HEK293 (cell line): ENCODE measurements at regions not wholly inside any gene's neighbourhood (a gene's known extent, or its start where the extent isn't known, plus 50 kb on each side); places are given as distances from the start of the nearest gene placed in this dataset.

Source experiments
- FEZF1 ChIP-seq: fragments of 450-650 bp; formaldehyde crosslinking; IDR thresholded peaks from 2 replicates; pipeline ENCODE4 v1.5.1; 2016; ENCODE audit warnings: missing biosample characterization, missing genetic modification characterization
- GLI2 ChIP-seq: fragments of 450-650 bp; formaldehyde crosslinking; IDR thresholded peaks from 2 replicates; pipeline ENCODE4; 2017; ENCODE audit warnings: missing biosample characterization, missing genetic modification characterization, low read depth, borderline replicate concordance
- KLF10 ChIP-seq: fragments of 450-650 bp; IDR thresholded peaks from 2 replicates; pipeline ENCODE4 v1.5.1; 2018; ENCODE audit warnings: missing biosample characterization, mild to moderate bottlenecking, missing genetic modification characterization
- OSR2 ChIP-seq: fragments of 450-650 bp; formaldehyde crosslinking; IDR thresholded peaks from 2 replicates; pipeline ENCODE4 v1.5.1; 2016; ENCODE audit warnings: missing biosample characterization, missing genetic modification characterization
- ZNF132 ChIP-seq: fragments of 450-650 bp; formaldehyde crosslinking; IDR thresholded peaks from 2 replicates; pipeline ENCODE4 v1.5.1; 2017; ENCODE audit warnings: missing biosample characterization, missing genetic modification characterization, borderline replicate concordance
- ZNF184 ChIP-seq: fragments of 450-650 bp; IDR thresholded peaks from 2 replicates; pipeline ENCODE4 v1.5.1; 2018; ENCODE audit warnings: missing biosample characterization, mild to moderate bottlenecking, missing genetic modification characterization
- ZNF221 ChIP-seq: fragments of 450-650 bp; formaldehyde crosslinking; IDR thresholded peaks from 2 replicates; pipeline ENCODE4 v1.5.1; 2017; ENCODE audit warnings: missing biosample characterization, missing genetic modification characterization, borderline replicate concordance
- ZNF335 ChIP-seq: fragments of 450-650 bp; formaldehyde crosslinking; conservative IDR thresholded peaks from 2 replicates; pipeline ENCODE4 v1.5.1; 2016; ENCODE audit warnings: missing biosample characterization, missing genetic modification characterization
- ZNF394 ChIP-seq: fragments of 450-650 bp; formaldehyde crosslinking; IDR thresholded peaks from 2 replicates; pipeline ENCODE4 v1.5.1; 2016; ENCODE audit warnings: missing biosample characterization, missing genetic modification characterization, mild to moderate bottlenecking, moderate library complexity, borderline replicate concordance
- ZNF423 ChIP-seq: fragments of 450-650 bp; formaldehyde crosslinking; IDR thresholded peaks from 2 replicates; pipeline ENCODE4 v1.5.1; 2016; ENCODE audit warnings: missing biosample characterization, missing genetic modification characterization
- ZNF510 ChIP-seq: fragments of 450-650 bp; formaldehyde crosslinking; IDR thresholded peaks from 2 replicates; pipeline ENCODE4 v1.5.1; 2018; ENCODE audit warnings: mild to moderate bottlenecking, missing genetic modification characterization, missing biosample characterization; ENCODE audit not compliant: insufficient replicate concordance
- ZNF529 ChIP-seq: fragments of 450-650 bp; formaldehyde crosslinking; IDR thresholded peaks from 2 replicates; pipeline ENCODE4 v1.5.1; 2017; ENCODE audit warnings: missing genetic modification characterization, missing biosample characterization; ENCODE audit not compliant: insufficient replicate concordance
- ZNF530 ChIP-seq: fragments of 450-650 bp; formaldehyde crosslinking; IDR thresholded peaks from 2 replicates; pipeline ENCODE4 v1.5.1; 2016; ENCODE audit warnings: low read depth, missing biosample characterization, missing genetic modification characterization
- ZNF560 ChIP-seq: fragments of 450-650 bp; formaldehyde crosslinking; IDR thresholded peaks from 2 replicates; pipeline ENCODE4 v1.5.1; 2017; ENCODE audit warnings: missing biosample characterization, missing genetic modification characterization, borderline replicate concordance
- ZNF624 ChIP-seq: fragments of 450-650 bp; formaldehyde crosslinking; IDR thresholded peaks from 2 replicates; pipeline ENCODE4 v1.5.1; 2017; ENCODE audit warnings: missing biosample characterization, missing genetic modification characterization
- ZNF629 ChIP-seq: fragments of 450-650 bp; formaldehyde crosslinking; IDR thresholded peaks from 2 replicates; pipeline ENCODE4 v1.5.1; 2017; ENCODE audit warnings: missing biosample characterization, missing genetic modification characterization
- ZNF664 ChIP-seq: fragments of 450-650 bp; formaldehyde crosslinking; IDR thresholded peaks from 2 replicates; pipeline ENCODE4 v1.5.1; 2016; ENCODE audit warnings: missing biosample characterization, missing genetic modification characterization
- ZNF837 ChIP-seq: fragments of 450-650 bp; formaldehyde crosslinking; IDR thresholded peaks from 2 replicates; pipeline ENCODE4 v1.5.1; 2016; ENCODE audit warnings: missing biosample characterization, missing genetic modification characterization
- TF ChIP-seq, protein P1 (sequence below): fragments of 450-650 bp; formaldehyde crosslinking; IDR thresholded peaks from 2 replicates; pipeline ENCODE4 v1.5.1; 2016; ENCODE audit warnings: missing biosample characterization, missing genetic modification characterization
- TF ChIP-seq, protein P2 (sequence below): fragments of 450-650 bp; formaldehyde crosslinking; IDR thresholded peaks from 2 replicates; pipeline ENCODE4 v1.5.1; 2017; ENCODE audit warnings: missing biosample characterization, missing genetic modification characterization
- TF ChIP-seq, protein P3 (sequence below): fragments of 450-650 bp; formaldehyde crosslinking; conservative IDR thresholded peaks from 2 replicates; pipeline ENCODE4 v1.5.1; 2016; ENCODE audit warnings: low read depth, missing biosample characterization, missing genetic modification characterization
- TF ChIP-seq, protein P4 (sequence below): fragments of 450-650 bp; formaldehyde crosslinking; IDR thresholded peaks from 2 replicates; pipeline ENCODE4 v1.5.1; 2016; ENCODE audit warnings: missing biosample characterization, missing genetic modification characterization
- TF ChIP-seq, protein P5 (sequence below): fragments of 450-650 bp; formaldehyde crosslinking; IDR thresholded peaks from 2 replicates; pipeline ENCODE4 v1.5.1; 2017; ENCODE audit warnings: missing biosample characterization, missing genetic modification characterization
- TF ChIP-seq, protein P6 (sequence below): fragments of 450-650 bp; formaldehyde crosslinking; IDR thresholded peaks from 2 replicates; pipeline ENCODE4 v1.5.1; 2016; ENCODE audit warnings: missing biosample characterization, missing genetic modification characterization

DNA sequence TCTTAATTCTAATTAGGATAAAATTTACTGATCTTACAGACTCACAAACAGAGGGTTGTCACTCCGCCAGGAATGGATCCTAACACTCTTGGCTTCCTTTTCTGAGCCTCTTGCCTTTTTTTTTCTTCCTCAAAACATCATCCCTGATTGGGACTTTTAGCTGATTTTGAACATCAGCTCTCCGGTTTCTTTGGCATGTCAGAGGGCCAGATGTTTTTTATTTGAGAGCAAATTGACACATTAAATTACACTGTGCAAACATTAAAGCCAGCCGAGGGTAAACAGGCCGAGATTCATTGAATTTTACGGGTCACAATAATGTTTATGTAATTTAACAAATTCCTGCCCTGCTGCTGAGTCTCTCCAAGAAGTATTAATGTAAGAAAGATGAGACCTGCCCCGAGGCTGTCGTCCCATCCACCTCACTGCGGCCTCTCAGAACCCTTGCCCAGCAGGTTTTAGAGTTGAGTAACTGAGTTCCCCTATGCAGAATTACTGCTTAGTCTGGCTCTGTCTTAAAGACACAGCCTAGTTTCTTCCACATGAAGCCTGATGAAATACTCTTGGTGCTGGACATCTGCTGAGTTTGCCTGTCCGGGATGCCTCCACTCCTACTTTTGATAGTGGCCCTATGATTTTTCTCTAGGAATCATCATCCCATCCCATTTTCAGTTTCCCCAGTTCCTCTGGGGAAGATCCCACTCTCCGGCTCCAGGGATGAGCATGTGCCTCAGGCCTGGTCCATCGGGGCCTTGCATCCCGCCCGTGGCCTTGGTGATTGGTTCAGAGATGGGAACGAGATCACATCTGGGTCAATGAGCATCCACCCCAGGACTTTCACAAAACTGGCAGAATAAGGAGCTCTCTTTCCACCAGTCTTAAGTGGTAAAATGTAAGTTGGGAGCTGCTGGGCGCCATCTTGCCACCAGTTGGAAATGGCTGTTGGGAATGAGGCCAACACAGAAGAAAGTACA, 226.6 kb upstream of the TLE3 start (continued):
- TF ChIP-seq, protein P1, sequence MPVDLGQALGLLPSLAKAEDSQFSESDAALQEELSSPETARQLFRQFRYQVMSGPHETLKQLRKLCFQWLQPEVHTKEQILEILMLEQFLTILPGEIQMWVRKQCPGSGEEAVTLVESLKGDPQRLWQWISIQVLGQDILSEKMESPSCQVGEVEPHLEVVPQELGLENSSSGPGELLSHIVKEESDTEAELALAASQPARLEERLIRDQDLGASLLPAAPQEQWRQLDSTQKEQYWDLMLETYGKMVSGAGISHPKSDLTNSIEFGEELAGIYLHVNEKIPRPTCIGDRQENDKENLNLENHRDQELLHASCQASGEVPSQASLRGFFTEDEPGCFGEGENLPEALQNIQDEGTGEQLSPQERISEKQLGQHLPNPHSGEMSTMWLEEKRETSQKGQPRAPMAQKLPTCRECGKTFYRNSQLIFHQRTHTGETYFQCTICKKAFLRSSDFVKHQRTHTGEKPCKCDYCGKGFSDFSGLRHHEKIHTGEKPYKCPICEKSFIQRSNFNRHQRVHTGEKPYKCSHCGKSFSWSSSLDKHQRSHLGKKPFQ: peak; percentile 58; the same call in 1 of the 2 replicates
- TF ChIP-seq ZNF510 (tag by site-specific recombination) (peak; percentile 7), ZNF335 (tag by site-specific recombination) (peak; percentile 22; the same call in 1 of the 2 replicates), ZNF184 (tag by site-specific recombination) (no peak), ZNF423 (no peak), ZNF629 (tag by site-specific recombination) (peak; percentile 40; the same call in 1 of the 2 replicates), OSR2 (peak; percentile 72), ZNF560 (no peak), KLF10 (tag by site-specific recombination) (peak; percentile 63; the same call in 1 of the 2 replicates), ZNF664 (tag by site-specific recombination) (no peak), ZNF221 (tag by site-specific recombination) (no peak), ZNF837 (no peak), ZNF132 (tag by site-specific recombination) (no peak), FEZF1 (peak; percentile 85), GLI2 (tag by site-specific recombination) (peak; percentile 66; the same call in 1 of the 2 replicates), ZNF529 (tag by site-specific recombination) (no peak), ZNF530 (tag by site-specific recombination) (no peak), ZNF624 (tag by site-specific recombination) (no peak), ZNF394 (tag by site-specific recombination) (no peak)
- TF ChIP-seq, protein P2, sequence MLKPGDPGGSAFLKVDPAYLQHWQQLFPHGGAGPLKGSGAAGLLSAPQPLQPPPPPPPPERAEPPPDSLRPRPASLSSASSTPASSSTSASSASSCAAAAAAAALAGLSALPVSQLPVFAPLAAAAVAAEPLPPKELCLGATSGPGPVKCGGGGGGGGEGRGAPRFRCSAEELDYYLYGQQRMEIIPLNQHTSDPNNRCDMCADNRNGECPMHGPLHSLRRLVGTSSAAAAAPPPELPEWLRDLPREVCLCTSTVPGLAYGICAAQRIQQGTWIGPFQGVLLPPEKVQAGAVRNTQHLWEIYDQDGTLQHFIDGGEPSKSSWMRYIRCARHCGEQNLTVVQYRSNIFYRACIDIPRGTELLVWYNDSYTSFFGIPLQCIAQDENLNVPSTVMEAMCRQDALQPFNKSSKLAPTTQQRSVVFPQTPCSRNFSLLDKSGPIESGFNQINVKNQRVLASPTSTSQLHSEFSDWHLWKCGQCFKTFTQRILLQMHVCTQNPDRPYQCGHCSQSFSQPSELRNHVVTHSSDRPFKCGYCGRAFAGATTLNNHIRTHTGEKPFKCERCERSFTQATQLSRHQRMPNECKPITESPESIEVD (tag by site-specific recombination): peak; percentile 97
- TF ChIP-seq, protein P3, sequence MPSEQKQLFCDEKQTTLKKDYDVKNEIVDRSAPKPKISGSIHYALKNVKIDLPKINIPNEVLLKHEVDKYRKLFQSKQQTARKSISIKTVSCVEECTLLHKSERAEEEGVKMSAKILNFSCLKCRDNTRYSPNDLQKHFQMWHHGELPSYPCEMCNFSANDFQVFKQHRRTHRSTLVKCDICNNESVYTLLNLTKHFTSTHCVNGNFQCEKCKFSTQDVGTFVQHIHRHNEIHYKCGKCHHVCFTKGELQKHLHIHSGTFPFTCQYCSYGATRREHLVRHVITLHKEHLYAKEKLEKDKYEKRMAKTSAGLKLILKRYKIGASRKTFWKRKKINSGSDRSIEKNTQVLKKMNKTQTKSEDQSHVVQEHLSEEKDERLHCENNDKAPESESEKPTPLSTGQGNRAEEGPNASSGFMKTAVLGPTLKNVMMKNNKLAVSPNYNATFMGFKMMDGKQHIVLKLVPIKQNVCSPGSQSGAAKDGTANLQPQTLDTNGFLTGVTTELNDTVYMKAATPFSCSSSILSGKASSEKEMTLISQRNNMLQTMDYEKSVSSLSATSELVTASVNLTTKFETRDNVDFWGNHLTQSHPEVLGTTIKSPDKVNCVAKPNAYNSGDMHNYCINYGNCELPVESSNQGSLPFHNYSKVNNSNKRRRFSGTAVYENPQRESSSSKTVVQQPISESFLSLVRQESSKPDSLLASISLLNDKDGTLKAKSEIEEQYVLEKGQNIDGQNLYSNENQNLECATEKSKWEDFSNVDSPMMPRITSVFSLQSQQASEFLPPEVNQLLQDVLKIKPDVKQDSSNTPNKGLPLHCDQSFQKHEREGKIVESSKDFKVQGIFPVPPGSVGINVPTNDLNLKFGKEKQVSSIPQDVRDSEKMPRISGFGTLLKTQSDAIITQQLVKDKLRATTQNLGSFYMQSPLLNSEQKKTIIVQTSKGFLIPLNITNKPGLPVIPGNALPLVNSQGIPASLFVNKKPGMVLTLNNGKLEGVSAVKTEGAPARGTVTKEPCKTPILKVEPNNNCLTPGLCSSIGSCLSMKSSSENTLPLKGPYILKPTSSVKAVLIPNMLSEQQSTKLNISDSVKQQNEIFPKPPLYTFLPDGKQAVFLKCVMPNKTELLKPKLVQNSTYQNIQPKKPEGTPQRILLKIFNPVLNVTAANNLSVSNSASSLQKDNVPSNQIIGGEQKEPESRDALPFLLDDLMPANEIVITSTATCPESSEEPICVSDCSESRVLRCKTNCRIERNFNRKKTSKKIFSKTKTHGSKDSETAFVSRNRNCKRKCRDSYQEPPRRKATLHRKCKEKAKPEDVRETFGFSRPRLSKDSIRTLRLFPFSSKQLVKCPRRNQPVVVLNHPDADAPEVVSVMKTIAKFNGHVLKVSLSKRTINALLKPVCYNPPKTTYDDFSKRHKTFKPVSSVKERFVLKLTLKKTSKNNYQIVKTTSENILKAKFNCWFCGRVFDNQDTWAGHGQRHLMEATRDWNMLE (tag by site-specific recombination): no peak
- TF ChIP-seq, protein P4, sequence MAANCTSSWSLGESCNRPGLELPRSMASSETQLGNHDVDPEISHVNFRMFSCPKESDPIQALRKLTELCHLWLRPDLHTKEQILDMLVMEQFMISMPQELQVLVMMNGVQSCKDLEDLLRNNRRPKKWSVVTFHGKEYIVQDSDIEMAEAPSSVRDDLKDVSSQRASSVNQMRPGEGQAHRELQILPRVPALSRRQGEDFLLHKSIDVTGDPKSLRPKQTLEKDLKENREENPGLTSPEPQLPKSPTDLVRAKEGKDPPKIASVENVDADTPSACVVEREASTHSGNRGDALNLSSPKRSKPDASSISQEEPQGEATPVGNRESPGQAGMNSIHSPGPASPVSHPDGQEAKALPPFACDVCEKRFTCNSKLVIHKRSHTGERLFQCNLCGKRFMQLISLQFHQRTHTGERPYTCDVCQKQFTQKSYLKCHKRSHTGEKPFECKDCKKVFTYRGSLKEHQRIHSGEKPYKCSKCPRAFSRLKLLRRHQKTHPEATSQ: no peak
- TF ChIP-seq, protein P5, sequence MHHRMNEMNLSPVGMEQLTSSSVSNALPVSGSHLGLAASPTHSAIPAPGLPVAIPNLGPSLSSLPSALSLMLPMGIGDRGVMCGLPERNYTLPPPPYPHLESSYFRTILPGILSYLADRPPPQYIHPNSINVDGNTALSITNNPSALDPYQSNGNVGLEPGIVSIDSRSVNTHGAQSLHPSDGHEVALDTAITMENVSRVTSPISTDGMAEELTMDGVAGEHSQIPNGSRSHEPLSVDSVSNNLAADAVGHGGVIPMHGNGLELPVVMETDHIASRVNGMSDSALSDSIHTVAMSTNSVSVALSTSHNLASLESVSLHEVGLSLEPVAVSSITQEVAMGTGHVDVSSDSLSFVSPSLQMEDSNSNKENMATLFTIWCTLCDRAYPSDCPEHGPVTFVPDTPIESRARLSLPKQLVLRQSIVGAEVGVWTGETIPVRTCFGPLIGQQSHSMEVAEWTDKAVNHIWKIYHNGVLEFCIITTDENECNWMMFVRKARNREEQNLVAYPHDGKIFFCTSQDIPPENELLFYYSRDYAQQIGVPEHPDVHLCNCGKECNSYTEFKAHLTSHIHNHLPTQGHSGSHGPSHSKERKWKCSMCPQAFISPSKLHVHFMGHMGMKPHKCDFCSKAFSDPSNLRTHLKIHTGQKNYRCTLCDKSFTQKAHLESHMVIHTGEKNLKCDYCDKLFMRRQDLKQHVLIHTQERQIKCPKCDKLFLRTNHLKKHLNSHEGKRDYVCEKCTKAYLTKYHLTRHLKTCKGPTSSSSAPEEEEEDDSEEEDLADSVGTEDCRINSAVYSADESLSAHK (tag by site-specific recombination): no peak; the same call in none of the 2 replicates
- TF ChIP-seq, protein P6, sequence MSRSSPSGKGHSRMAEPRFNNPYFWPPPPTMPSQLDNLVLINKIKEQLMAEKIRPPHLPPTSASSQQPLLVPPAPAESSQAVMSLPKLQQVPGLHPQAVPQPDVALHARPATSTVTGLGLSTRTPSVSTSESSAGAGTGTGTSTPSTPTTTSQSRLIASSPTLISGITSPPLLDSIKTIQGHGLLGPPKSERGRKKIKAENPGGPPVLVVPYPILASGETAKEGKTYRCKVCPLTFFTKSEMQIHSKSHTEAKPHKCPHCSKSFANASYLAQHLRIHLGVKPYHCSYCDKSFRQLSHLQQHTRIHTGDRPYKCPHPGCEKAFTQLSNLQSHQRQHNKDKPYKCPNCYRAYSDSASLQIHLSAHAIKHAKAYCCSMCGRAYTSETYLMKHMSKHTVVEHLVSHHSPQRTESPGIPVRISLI (tag by site-specific recombination): no peak
